ENCODE measurements at regions not wholly inside any gene's neighbourhood (a gene's known extent, or its start where the extent isn't known, plus 50 kb on each side); places are given as distances from the start of the nearest gene placed in this dataset.

DNA sequence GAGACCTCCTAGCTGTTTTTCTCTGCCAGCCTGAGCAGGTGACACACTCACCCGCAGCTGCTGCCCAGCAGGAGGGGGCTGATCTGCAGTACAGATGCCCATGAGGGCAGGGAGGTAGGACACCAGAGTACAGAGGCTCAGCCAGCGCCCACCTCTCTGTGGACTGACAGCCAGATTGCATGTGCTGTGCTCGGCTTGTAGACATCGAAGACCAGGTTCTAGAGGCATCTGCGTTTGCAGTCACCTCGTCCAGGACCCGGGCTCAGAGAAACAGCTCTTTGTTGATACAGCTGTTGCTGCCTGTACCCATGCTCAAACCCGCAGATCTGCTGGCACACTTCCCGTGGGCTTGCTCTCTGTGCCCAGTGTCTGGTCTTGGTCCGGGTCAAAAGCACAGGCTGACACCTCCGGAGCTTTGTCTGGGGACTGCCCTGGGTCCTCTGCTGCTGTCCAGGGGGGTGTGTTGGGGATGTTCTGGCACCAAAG, 224.7 kb downstream of the GLRX3 start:
- no peak for DNase-seq (ENCODE audit: insufficient read length, low spot score)
- FAIRE-seq = no peak
- TF ChIP-seq SPI1 (IDR thresholded peaks at IDR 0.05; ENCODE audit: low read depth, low read length) (no peak), PAX5 (IDR thresholded peaks at IDR 0.05; ENCODE audit: insufficient read depth, low read length, severe bottlenecking) (no peak), POLR2A (IDR thresholded peaks at IDR 0.05; ENCODE audit: low read depth, low read length) (no peak), POLR2AphosphoS5 (IDR thresholded peaks at IDR 0.05; ENCODE audit: low read depth, low read length) (no peak), POU2F2 (IDR thresholded peaks at IDR 0.05; ENCODE audit: low read depth, low read length) (no peak), TAF1 (IDR thresholded peaks at IDR 0.05; ENCODE audit: low read depth, low read length) (no peak)

GRCh38 chr10:130361351-130362105, 225.3 kb downstream of the GLRX3 start:
- DNase-seq (ENCODE audit: insufficient read length, low spot score) (no peak), FAIRE-seq (no peak)
- no peak for TF ChIP-seq POLR2A (IDR thresholded peaks at IDR 0.05; ENCODE audit: low read depth, low read length)
- no peak for TF ChIP-seq POLR2AphosphoS5 (IDR thresholded peaks at IDR 0.05; ENCODE audit: low read depth, low read length)
- TF ChIP-seq SPI1 (IDR thresholded peaks at IDR 0.05; ENCODE audit: low read depth, low read length) = no peak
- TF ChIP-seq POU2F2 (IDR thresholded peaks at IDR 0.05; ENCODE audit: low read depth, low read length) = no peak
- TF ChIP-seq TAF1 (IDR thresholded peaks at IDR 0.05; ENCODE audit: low read depth, low read length) = no peak
- no peak for TF ChIP-seq PAX5 (IDR thresholded peaks at IDR 0.05; ENCODE audit: insufficient read depth, low read length, severe bottlenecking)

GRCh38 chr10:130362308-130362761, 226.1 kb downstream of the GLRX3 start:
- no peak for FAIRE-seq
- DNase-seq (ENCODE audit: insufficient read length, low spot score) = no peak
- no peak for TF ChIP-seq SPI1 (IDR thresholded peaks at IDR 0.05; ENCODE audit: low read depth, low read length)
- TF ChIP-seq POLR2A (IDR thresholded peaks at IDR 0.05; ENCODE audit: low read depth, low read length) = no peak
- TF ChIP-seq POU2F2 (IDR thresholded peaks at IDR 0.05; ENCODE audit: low read depth, low read length) = no peak

DNA sequence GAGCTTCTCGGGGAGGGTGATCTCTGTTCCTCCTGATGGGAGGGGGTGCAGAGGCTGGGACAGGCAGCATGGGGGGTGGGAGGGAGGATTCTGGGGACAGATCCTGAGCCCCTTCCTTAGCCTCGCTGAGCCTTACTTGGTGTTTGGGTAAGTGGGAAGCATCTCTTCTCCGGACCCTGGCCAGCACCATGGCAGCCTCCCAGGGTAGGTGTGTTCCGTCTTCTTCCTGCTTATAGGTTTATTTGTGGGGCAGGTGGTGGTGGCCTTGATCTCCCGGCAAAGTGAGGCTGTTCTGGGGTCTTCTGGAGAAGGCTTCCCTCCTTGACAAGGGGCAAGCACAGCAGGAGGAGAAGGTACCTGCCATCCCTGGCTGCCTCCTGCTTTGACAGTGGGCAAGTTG, 226.9 kb downstream of the GLRX3 start:
- DNase-seq (ENCODE audit: insufficient read length, low spot score) (no peak), FAIRE-seq (no peak)

DNA sequence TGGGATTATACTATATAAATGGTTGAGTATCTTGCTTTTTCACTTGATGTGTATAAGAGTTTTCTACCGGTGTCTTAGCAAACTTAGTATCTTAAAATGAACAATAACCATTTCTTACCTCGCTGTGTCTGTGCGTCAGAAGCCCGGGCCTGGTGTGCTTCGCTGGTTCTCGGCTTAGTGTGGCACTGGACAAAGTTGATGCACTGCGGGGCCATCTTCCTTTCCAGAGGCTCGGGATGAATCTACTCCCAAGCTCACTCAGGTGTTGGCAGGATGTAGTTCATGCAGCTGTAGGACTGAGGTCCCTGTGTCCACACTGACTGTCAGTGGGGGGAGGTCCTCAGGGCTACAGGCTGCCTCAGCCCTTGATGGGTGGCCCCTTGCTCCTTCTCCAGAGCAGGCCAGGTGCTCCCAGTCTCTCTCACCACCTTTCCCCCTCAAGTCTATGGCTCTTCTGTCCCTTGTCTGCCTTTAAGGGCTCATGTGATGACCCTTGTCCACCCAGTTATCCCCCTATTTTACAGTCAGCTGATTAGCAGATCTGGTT, 227.8 kb downstream of the GLRX3 start:
- no peak for TF ChIP-seq POLR2AphosphoS5 (IDR thresholded peaks at IDR 0.05; ENCODE audit: low read depth, low read length)
- TF ChIP-seq POLR2A (IDR thresholded peaks at IDR 0.05; ENCODE audit: low read depth, low read length) = no peak
- TF ChIP-seq SPI1 (IDR thresholded peaks at IDR 0.05; ENCODE audit: low read depth, low read length) = no peak
- TF ChIP-seq POU2F2 (IDR thresholded peaks at IDR 0.05; ENCODE audit: low read depth, low read length) = no peak
- no peak for TF ChIP-seq PAX5 (IDR thresholded peaks at IDR 0.05; ENCODE audit: insufficient read depth, low read length, severe bottlenecking)
- TF ChIP-seq TAF1 (IDR thresholded peaks at IDR 0.05; ENCODE audit: low read depth, low read length) = no peak
- no peak for FAIRE-seq
- DNase-seq (ENCODE audit: insufficient read length, low spot score) = no peak

More for the DNA sequence above, 226.9 kb downstream of the GLRX3 start:
- TF ChIP-seq SPI1 (IDR thresholded peaks at IDR 0.05; ENCODE audit: low read depth, low read length) (no peak), TAF1 (IDR thresholded peaks at IDR 0.05; ENCODE audit: low read depth, low read length) (no peak), POLR2A (IDR thresholded peaks at IDR 0.05; ENCODE audit: low read depth, low read length) (no peak), POLR2AphosphoS5 (IDR thresholded peaks at IDR 0.05; ENCODE audit: low read depth, low read length) (no peak), PAX5 (IDR thresholded peaks at IDR 0.05; ENCODE audit: insufficient read depth, low read length, severe bottlenecking) (no peak), POU2F2 (IDR thresholded peaks at IDR 0.05; ENCODE audit: low read depth, low read length) (no peak)

DNA sequence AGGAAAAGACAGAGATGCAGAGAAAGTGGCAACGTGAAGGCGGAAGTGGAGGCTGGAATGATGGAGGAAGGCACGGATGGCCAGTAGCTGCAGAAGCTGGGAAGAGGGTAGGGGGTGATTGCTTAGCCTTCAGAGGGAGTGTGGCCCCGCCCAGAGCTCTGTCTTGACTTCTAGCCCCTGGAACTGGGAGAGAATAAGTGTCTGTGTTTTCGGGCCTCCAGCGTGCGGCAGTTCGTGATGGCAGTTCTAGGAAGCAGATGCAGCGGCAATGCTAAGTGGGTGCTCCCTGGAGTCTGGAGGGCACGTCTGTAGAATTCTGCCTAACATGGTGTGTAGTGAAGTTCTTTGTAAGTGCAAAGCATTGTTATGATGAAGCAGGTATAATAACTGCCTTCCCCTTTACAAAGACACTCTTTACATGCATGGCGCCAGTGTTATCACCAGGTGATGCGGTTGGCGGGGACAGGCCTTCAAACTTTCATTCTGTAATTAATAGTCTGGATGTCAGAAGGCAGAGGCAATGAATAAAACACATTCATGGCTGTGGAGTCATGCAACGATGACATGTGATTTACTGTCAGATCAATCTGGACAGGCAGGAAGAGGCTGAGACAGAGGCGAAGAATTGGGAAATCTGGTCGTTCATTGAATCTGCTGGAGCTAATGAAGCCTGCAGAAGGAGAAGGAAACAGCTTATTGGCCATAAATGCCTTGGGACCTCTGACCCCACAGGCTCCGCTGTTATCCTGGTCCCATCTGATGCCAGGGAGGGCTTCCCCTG, 228.6 kb downstream of the GLRX3 start:
- TF ChIP-seq TAF1 (IDR thresholded peaks at IDR 0.05; ENCODE audit: low read depth, low read length) (no peak), POLR2AphosphoS5 (IDR thresholded peaks at IDR 0.05; ENCODE audit: low read depth, low read length) (no peak), SPI1 (IDR thresholded peaks at IDR 0.05; ENCODE audit: low read depth, low read length) (no peak), PAX5 (IDR thresholded peaks at IDR 0.05; ENCODE audit: insufficient read depth, low read length, severe bottlenecking) (no peak), POLR2A (IDR thresholded peaks at IDR 0.05; ENCODE audit: low read depth, low read length) (no peak), POU2F2 (IDR thresholded peaks at IDR 0.05; ENCODE audit: low read depth, low read length) (no peak)
- FAIRE-seq (no peak), DNase-seq (ENCODE audit: insufficient read length, low spot score) (no peak)

GRCh38 chr10:130368761-130369560, 232.8 kb downstream of the GLRX3 start:
- DNase-seq (ENCODE audit: insufficient read length, low spot score) (no peak), FAIRE-seq (no peak)
- TF ChIP-seq POLR2AphosphoS5 (IDR thresholded peaks at IDR 0.05; ENCODE audit: low read depth, low read length) (no peak), PAX5 (IDR thresholded peaks at IDR 0.05; ENCODE audit: insufficient read depth, low read length, severe bottlenecking) (no peak), POLR2A (IDR thresholded peaks at IDR 0.05; ENCODE audit: low read depth, low read length) (no peak), TAF1 (IDR thresholded peaks at IDR 0.05; ENCODE audit: low read depth, low read length) (no peak), POU2F2 (IDR thresholded peaks at IDR 0.05; ENCODE audit: low read depth, low read length) (no peak)

- FAIRE-seq (no peak), DNase-seq (ENCODE audit: insufficient read length, low spot score) (no peak)
- TF ChIP-seq PAX5 (IDR thresholded peaks at IDR 0.05; ENCODE audit: insufficient read depth, low read length, severe bottlenecking) (no peak), POU2F2 (IDR thresholded peaks at IDR 0.05; ENCODE audit: low read depth, low read length) (no peak), POLR2A (IDR thresholded peaks at IDR 0.05; ENCODE audit: low read depth, low read length) (no peak), POLR2AphosphoS5 (IDR thresholded peaks at IDR 0.05; ENCODE audit: low read depth, low read length) (no peak), TAF1 (IDR thresholded peaks at IDR 0.05; ENCODE audit: low read depth, low read length) (no peak), SPI1 (IDR thresholded peaks at IDR 0.05; ENCODE audit: low read depth, low read length) (no peak)
Observed at GRCh38 chr10:130369645-130370381, 233.6 kb downstream of the GLRX3 start.
